CD4-positive, alpha-beta T cell treated with Interleukin-21 for 1 hour (primary cell): ENCODE measurements at regions not wholly inside any gene's neighbourhood (a gene's known extent, or its start where the extent isn't known, plus 50 kb on each side); places are given as distances from the start of the nearest gene placed in this dataset.
"Not testable (repeated sequence)": the region's sequence is repeated elsewhere in the genome, so short reads cannot be mapped to it uniquely, and the experiment has no call there.

Source experiments
- DNase-seq: peaks from one replicate; pipeline ENCODE4 v3.0.0-alpha.2; 2020

- DNase-seq, result not testable (repeated sequence)
These were observed 136.6 kb upstream of the TP53TG3D start for GRCh38 chr16:32116533-32116932.

- DNase-seq, result not testable (repeated sequence)
These were observed 132.7 kb upstream of the TP53TG3D start for GRCh38 chr16:32120372-32120771.

GRCh38 chr16:32120779-32121178 lies 132.3 kb upstream of the TP53TG3D start:
- DNase-seq, result not testable (repeated sequence)

- DNase-seq, result not testable (repeated sequence)
These were observed 131.7 kb upstream of the TP53TG3D start for GRCh38 chr16:32121273-32121900.

DNA sequence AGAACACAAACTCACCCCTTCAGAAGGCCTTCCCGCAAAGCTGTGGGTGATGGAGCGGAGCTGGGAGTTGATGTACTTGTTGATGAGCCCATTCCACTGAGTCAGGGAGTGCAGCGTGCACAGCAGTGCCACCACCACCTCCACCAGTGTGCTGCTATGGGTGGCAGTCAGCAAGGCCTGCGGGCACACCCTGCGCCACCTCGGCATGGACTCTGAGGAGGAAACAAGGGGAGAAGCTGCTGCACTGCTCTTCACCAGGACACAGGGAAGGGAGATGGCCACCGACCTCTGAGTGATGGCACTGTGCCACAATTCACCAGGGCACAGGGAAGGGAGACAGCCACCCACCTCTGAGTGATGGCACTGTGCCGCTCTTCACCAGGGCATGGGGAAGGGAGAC lies 100.7 kb upstream of the TP53TG3D start:
- DNase-seq, result not testable (repeated sequence)

- not testable (repeated sequence) for DNase-seq
These were observed 65.0 kb upstream of the TP53TG3D start for GRCh38 chr16:32187918-32188669.

- not testable (repeated sequence) for DNase-seq
These were observed 50.5 kb upstream of the TP53TG3D start for GRCh38 chr16:32202585-32202984.
